Midbrain (tissue), 1 donor: ENCODE measurements at regions not wholly inside any gene's neighbourhood (a gene's known extent, or its start where the extent isn't known, plus 50 kb on each side); places are given as distances from the start of the nearest gene placed in this dataset.
"Not testable (repeated sequence)": the region's sequence is repeated elsewhere in the genome, so short reads cannot be mapped to it uniquely, and the experiment has no call there.

Experiments used
- DNase-seq: peaks from one replicate; lab custom pipeline; 2025; lab: John Stamatoyannopoulos, UW

- no peak for DNase-seq
Observed at GRCh38 chr1:221962385-221962784, 220.5 kb upstream of the DUSP10 start.

DNA sequence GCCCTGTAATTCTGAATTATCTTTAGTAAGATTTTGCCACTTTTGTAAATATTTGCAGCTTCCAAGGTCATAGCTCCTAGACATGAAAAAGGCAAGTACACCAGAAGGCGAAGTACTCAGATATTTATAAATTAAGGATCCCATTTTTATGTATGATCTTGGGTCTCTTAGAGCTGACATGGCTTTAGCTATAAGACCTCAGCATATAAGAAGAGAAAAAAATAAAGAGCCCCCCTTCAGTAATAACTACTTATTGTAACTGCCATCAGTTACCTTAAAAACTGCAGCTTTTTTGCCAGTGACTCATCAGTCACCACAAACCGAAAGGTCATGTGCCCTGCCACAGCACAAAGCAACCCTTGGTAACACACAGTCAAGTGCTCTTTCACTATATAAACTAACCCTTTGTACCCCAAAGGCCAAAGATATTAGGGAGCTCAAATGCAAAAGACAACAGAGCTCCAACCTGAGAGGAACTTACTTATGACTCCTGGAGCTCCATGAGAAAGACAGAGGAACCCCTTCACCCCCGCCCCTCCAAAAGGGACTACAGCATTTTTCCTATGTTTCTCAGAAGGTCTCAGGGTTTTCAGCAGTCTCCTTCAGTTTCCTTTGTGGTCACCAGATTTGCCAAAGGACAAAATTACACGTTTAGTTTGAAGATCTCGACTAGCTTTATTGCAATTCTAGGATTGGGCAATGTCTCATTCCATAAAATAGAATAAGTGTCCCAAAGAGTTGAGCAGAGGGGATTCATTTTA, 219.8 kb upstream of the DUSP10 start:
- DNase-seq, result no peak

DNA sequence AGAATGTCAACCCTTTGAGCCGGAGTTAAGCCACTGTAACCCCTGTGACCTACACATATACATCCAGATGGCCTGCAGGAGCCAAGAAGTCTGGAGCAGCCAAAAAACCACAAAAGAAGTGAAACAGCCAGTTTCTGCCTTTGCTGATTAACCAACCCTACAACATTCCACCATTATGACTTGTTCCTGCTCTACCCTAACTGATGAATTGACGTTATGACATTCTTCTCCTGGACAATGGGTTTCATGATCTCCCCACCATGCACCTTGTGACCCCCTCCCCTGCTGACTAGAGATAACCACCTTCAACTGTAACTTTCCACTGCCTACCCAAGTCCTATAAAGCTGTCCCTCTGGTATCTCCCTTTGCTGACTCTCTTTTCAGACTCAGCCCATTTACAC, 216.3 kb upstream of the DUSP10 start:
- DNase-seq, result not testable (repeated sequence)

DNA sequence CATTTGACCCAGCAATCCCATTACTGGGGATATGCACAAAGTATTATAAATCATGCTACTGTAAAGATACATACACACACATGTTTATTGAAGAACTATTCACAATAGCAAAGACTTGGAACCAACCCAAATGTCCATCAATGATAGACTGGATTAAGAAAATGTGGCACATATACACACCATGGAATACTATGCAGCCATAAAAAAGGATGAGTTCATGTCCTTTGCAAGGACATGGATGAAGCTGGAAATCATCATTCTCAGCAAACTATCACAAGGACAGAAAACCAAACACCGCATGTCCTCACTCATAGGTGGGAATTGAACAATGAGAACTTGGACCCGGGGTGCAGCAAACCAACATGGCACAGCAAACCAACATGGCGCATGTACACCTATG, 215.5 kb upstream of the DUSP10 start:
- DNase-seq, result not testable (repeated sequence)

GRCh38 chr1:221949996-221950395, 208.1 kb upstream of the DUSP10 start:
- DNase-seq, result no peak

GRCh38 chr1:221948459-221948858, 206.6 kb upstream of the DUSP10 start:
- DNase-seq, result no peak

- no peak for DNase-seq
Observed at GRCh38 chr1:221947731-221948130, 205.8 kb upstream of the DUSP10 start.

GRCh38 chr1:221946768-221947167, 204.9 kb upstream of the DUSP10 start:
- no peak for DNase-seq

DNA sequence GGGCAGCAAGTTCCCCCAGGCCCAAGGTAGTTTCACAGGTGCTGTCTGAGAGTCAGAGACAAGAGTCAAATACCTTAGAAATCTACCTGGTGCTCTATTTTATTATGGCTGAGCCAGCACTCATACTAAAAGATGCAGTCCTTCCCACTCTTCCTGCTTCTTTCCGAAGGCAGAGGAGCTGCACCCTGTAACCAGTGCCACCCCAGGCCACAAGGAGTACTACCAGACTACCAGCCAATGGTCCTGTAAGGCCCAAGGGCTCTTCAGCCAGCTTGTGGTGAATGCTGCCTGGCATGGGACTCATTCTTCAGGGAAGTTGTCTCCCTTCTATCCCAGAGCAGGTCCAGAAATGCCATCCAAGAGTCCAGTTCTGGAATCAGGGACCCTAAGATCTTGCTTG, 203.8 kb upstream of the DUSP10 start:
- DNase-seq, result no peak

GRCh38 chr1:221944247-221944870, 202.5 kb upstream of the DUSP10 start:
- no peak for DNase-seq

DNA sequence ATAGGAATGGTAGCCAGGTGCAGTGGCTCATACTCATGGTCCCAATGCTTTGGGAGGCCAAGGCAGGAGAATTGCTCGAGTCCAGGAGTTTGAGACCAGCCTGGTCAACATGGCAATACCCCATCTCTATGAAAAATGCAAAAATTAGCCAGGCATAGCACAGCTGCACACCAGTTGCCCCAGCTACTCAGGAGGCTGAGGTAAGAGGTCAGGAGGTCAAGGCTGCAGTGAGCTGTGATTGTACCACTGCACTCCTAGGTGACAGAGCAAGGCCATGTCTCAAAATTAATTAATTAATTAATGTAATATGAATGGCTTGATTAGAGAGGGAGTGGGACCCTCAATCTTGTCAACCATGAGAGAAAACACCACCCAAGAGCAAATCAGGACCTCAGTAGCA, 198.7 kb upstream of the DUSP10 start:
- no peak for DNase-seq

- no peak for DNase-seq
Observed at GRCh38 chr1:221939607-221940006, 197.7 kb upstream of the DUSP10 start.

GRCh38 chr1:221937155-221937953, 195.5 kb upstream of the DUSP10 start:
- DNase-seq, result no peak

- DNase-seq, result no peak
Observed at GRCh38 chr1:221933814-221934213, 191.9 kb upstream of the DUSP10 start.

GRCh38 chr1:221926441-221926840, 184.6 kb upstream of the DUSP10 start:
- DNase-seq, result no peak

- DNase-seq, result no peak
Observed at GRCh38 chr1:221925947-221926346, 184.1 kb upstream of the DUSP10 start.

- no peak for DNase-seq
Observed at GRCh38 chr1:221923929-221924598, 182.2 kb upstream of the DUSP10 start.

DNA sequence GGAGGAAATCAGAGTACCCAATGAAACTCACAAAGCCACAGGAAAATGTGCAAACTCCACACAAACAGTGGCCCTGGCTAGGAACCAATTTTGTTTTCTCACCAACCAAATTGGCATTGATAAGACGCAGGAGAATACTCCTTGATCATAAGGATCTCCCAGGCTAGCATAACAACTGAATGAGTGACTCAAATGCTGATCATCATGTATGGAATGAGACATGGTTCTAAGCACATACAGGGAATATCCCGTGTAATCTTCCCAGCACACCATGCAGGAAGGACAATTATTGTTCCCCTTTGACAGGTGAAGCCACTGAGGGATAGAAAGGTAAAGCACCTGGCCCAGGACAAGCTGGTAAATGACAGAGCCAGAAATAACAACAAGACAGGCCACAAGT, 180.0 kb upstream of the DUSP10 start:
- DNase-seq, result no peak

DNA sequence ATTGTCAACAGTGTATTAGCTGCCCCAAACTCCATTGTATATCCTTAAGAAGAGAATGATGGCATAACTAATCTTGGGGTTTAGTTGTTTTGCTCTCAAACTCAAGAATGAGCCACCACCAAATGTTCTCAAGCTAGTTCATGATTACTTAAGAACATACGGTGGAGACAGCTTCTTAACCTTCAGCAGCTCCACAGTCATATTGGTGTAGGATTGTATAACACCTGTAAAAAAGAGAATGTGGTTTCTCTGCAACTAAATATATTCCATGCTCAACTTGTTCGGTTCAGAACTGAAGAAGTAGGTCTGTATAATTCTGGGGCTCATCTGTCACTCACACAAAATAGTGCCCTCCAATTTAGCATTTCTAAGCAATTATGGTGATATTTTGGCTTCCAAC, 177.9 kb upstream of the DUSP10 start:
- DNase-seq, result no peak

GRCh38 chr1:221919341-221919740, 177.5 kb upstream of the DUSP10 start:
- DNase-seq, result no peak

- no peak for DNase-seq
Observed at GRCh38 chr1:221916176-221916575, 174.3 kb upstream of the DUSP10 start.

- no peak for DNase-seq
Observed at GRCh38 chr1:221915764-221916163, 173.9 kb upstream of the DUSP10 start.
